H9 (cell line): ENCODE measurements at regions not wholly inside any gene's neighbourhood (a gene's known extent, or its start where the extent isn't known, plus 50 kb on each side); places are given as distances from the start of the nearest gene placed in this dataset.

ENCODE experiments used
- DNase-seq: peaks from one replicate; pipeline ENCODE4 v3.0.0-alpha.2; 2017
- H2AFZ ChIP-seq: one replicate; pipeline ENCODE4 v1.6.1; 2013; ENCODE audit warnings: mild to moderate bottlenecking, low read length, control low read depth, moderate library complexity
- H2AK5ac ChIP-seq: 2 replicates; pipeline ENCODE4 v1.6.1; 2013; ENCODE audit warnings: low read length, control low read depth, mixed read lengths; ENCODE audit not compliant: insufficient read length
- H2BK120ac ChIP-seq: one replicate; pipeline ENCODE4 v1.6.1; 2013; ENCODE audit warnings: low read depth, mild to moderate bottlenecking, low read length, control low read depth, inconsistent platforms; ENCODE audit not compliant: poor library complexity, severe bottlenecking
- H2BK12ac ChIP-seq: 2 replicates; pipeline ENCODE4 v1.6.1; 2013; ENCODE audit warnings: low read length, control low read depth, mixed read lengths, low read depth; ENCODE audit not compliant: insufficient read length
- H2BK15ac ChIP-seq: 2 replicates; pipeline ENCODE4 v1.6.1; 2013; ENCODE audit warnings: low read depth, low read length, control low read depth
- H2BK20ac ChIP-seq: one replicate; pipeline ENCODE4 v1.6.1; 2013; ENCODE audit warnings: low read depth, mild to moderate bottlenecking, low read length, control low read depth, inconsistent platforms; ENCODE audit not compliant: poor library complexity, severe bottlenecking
- H2BK5ac ChIP-seq: 2 replicates; pipeline ENCODE4 v1.6.1; 2013; ENCODE audit warnings: low read length, control low read depth, mixed read lengths; ENCODE audit not compliant: insufficient read length
- H3K14ac ChIP-seq: 2 replicates; pipeline ENCODE4 v1.6.1; 2013; ENCODE audit warnings: low read length, control low read depth; ENCODE audit not compliant: insufficient read depth
- H3K18ac ChIP-seq: 2 replicates; pipeline ENCODE4 v1.6.1; 2013; ENCODE audit warnings: low read depth, mild to moderate bottlenecking, mixed read lengths, low read length, control low read depth; ENCODE audit not compliant: insufficient read length
- H3K23ac ChIP-seq: 2 replicates; pipeline ENCODE4 v1.6.1; 2013; ENCODE audit warnings: low read length, control low read depth, mixed read lengths, low read depth; ENCODE audit not compliant: insufficient read length
- H3K23me2 ChIP-seq: 2 replicates; pipeline ENCODE4 v1.6.1; 2013; ENCODE audit warnings: low read depth, mild to moderate bottlenecking, mixed read lengths, low read length, control low read depth; ENCODE audit not compliant: insufficient read length, poor library complexity, severe bottlenecking
- H3K27ac ChIP-seq: 2 replicates; pipeline ENCODE4 v1.5.1; 2013; ENCODE audit warnings: low read length, control low read depth, mixed read lengths, low read depth; ENCODE audit not compliant: insufficient read length
- H3K27me3 ChIP-seq: 2 replicates; pipeline ENCODE4 v1.6.1; 2013; ENCODE audit warnings: low read length, control low read depth, inconsistent platforms; ENCODE audit not compliant: insufficient read depth
- H3K4ac ChIP-seq: 2 replicates; pipeline ENCODE4 v1.6.1; 2013; ENCODE audit warnings: low read depth, mild to moderate bottlenecking, control low read depth, inconsistent platforms, low read length, moderate library complexity
- H3K4me1 ChIP-seq: 2 replicates; pipeline ENCODE4 v1.6.1; 2013; ENCODE audit warnings: low read length, control low read depth, inconsistent platforms; ENCODE audit not compliant: insufficient read depth
- H3K4me2 ChIP-seq: 2 replicates; pipeline ENCODE4 v1.6.1; 2013; ENCODE audit warnings: low read length, control low read depth, mixed read lengths; ENCODE audit not compliant: insufficient read length, insufficient read depth
- H3K56ac ChIP-seq: 2 replicates; pipeline ENCODE4 v1.6.1; 2013; ENCODE audit warnings: low read depth, mild to moderate bottlenecking, mixed read lengths, low read length, control low read depth; ENCODE audit not compliant: insufficient read length
- H3K79me1 ChIP-seq: 2 replicates; pipeline ENCODE4 v1.6.1; 2013; ENCODE audit warnings: low read depth, mild to moderate bottlenecking, moderate library complexity, low read length, control low read depth, inconsistent platforms; ENCODE audit not compliant: insufficient read depth, poor library complexity, severe bottlenecking
- H3K79me2 ChIP-seq: 2 replicates; pipeline ENCODE4 v1.6.1; 2013; ENCODE audit warnings: low read length, control low read depth, inconsistent platforms; ENCODE audit not compliant: insufficient read depth
- H3K9ac ChIP-seq: 2 replicates; pipeline ENCODE4 v1.6.1; 2013; ENCODE audit warnings: low read length, control low read depth, mixed read lengths; ENCODE audit not compliant: insufficient read length; ENCODE audit errors: extremely low read depth
- H3K9me3 ChIP-seq: one replicate; pipeline ENCODE4 v1.6.1; 2013; ENCODE audit warnings: low read depth, low read length, inconsistent platforms; ENCODE audit not compliant: control insufficient read depth
- H3T11ph ChIP-seq: one replicate; pipeline ENCODE4 v1.6.1; 2013; ENCODE audit warnings: mild to moderate bottlenecking, low read length, control low read depth, inconsistent platforms
- H4K20me1 ChIP-seq: one replicate; pipeline ENCODE4 v1.6.1; 2013; ENCODE audit not compliant: control insufficient read depth, insufficient read length, insufficient read depth
- H4K5ac ChIP-seq: 2 replicates; pipeline ENCODE4 v1.6.1; 2013; ENCODE audit warnings: low read depth, mild to moderate bottlenecking, mixed read lengths, low read length, control low read depth; ENCODE audit not compliant: insufficient read length
- H4K8ac ChIP-seq: replicated peaks from 2 replicates; pipeline ENCODE4 v1.6.1; 2013; ENCODE audit warnings: low read length, control low read depth, mixed read lengths, low read depth; ENCODE audit not compliant: insufficient read length
- H4K91ac ChIP-seq: 2 replicates; pipeline ENCODE4 v1.6.1; 2013; ENCODE audit warnings: low read depth, mild to moderate bottlenecking, moderate library complexity, mixed read lengths, low read length, control low read depth; ENCODE audit not compliant: insufficient read length
- H3K27ac Mint-ChIP-seq, 3 experiments: 2 replicates in 2 of 3; 3 replicates in 1 of 3; pipeline ENCODE4 v1.8.0; 2020 to 2021; ENCODE audit warnings: mixed read lengths in 3 of 3, mild to moderate bottlenecking in 1 of 3, moderate library complexity in 1 of 3
- H3K27me3 Mint-ChIP-seq: 2 replicates; pipeline ENCODE4 v1.8.0; 2021; ENCODE audit warnings: low read depth, mild to moderate bottlenecking, moderate library complexity, mixed read lengths
- H3K36me3 Mint-ChIP-seq, 3 experiments: 2 replicates in 2 of 3; 3 replicates in 1 of 3; pipeline ENCODE4 v1.8.0; 2020 to 2021; ENCODE audit warnings: low read depth in 3 of 3, mixed read lengths in 3 of 3; ENCODE audit not compliant: insufficient read depth in 1 of 3
- H3K4me1 Mint-ChIP-seq, 2 experiments: 2 replicates each; pipeline ENCODE4 v1.8.0; 2020; ENCODE audit warnings: mixed read lengths in 2 of 2
- H3K4me3 Mint-ChIP-seq, 2 experiments: 2 replicates in 1 of 2; 3 replicates in 1 of 2; pipeline ENCODE4 v1.8.0; 2020 to 2021; ENCODE audit warnings: mild to moderate bottlenecking in 2 of 2, mixed read lengths in 2 of 2, moderate library complexity in 1 of 2
- H3K9me3 Mint-ChIP-seq, 2 experiments: 2 replicates in 1 of 2; 3 replicates in 1 of 2; pipeline ENCODE4 v1.8.0; 2020; ENCODE audit warnings: mild to moderate bottlenecking in 2 of 2, mixed read lengths in 2 of 2, moderate library complexity in 1 of 2
- WGBS: extraction: QIAGEN DNeasy Blood & Tissue Kit; methylation state at CpG from one replicate; pipeline ENCODE4 v1.1.7; 2013; ENCODE audit warnings: missing lambda C conversion rate, low lambda C conversion rate, mixed read lengths; ENCODE audit not compliant: insufficient read length; ENCODE audit errors: extremely low coverage; 5-methylcytosine and 5-hydroxymethylcytosine counted together
- TF ChIP-seq, protein P1 (sequence below): fragments of 200-600 bp; sonication (generic); conservative IDR thresholded peaks from 3 replicates; pipeline ENCODE4 v1.8.0; 2021; ENCODE audit warnings: antibody characterized with exemption, mild to moderate bottlenecking

DNA sequence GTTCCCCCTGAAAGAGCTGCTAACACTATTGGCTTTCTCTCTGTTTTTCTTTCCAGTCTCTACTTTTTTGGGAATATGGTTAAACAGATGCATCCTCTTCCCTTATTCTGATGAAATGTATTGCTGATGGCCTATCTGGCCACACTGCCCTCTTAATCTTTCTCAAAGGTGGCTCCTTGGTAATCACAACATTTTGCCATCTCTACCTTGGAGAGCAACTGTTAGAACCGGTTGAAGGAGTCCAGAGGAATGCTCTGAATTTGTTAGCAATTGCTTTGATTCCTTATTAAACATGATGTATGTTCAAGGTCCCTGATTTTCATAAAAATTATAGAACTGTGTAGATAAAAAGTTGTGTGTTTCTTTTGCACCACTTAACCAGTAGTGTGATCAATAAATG lies 50.1 kb upstream of the ARID1A start:
- Histone ChIP-seq H3K4me1 (no peaks in the 10 kb centered on the region), H2AK5ac (no peak overlapping the region), H3K56ac (no peak overlapping the region), H3K9ac (no peak overlapping the region), H3K4ac (no peak overlapping the region), H3K27ac (no peak overlapping the region), H2BK120ac (no peak overlapping the region), H2BK12ac (no peak overlapping the region), H4K91ac (no peak overlapping the region), H4K20me1 (no peaks in the 10 kb centered on the region), H3T11ph (no peak overlapping the region), H3K14ac (no peak overlapping the region), H3K79me1 (no peaks in the 10 kb centered on the region), H3K23ac (no peak overlapping the region), H2AFZ (no peak overlapping the region), H3K4me2 (no peak overlapping the region), H3K27me3 (no peaks in the 10 kb centered on the region), H4K5ac (no peak overlapping the region), H4K8ac (no peak overlapping the region), H3K23me2 (no peaks in the 10 kb centered on the region), H2BK5ac (no peak overlapping the region), H2BK15ac (no peak overlapping the region), H2BK20ac (no peak overlapping the region), H3K18ac (no peak overlapping the region), H3K9me3 (no peaks in the 10 kb centered on the region), H3K79me2 (no peaks in the 10 kb centered on the region)
- Mint-ChIP-seq H3K27ac (no peak overlapping the region), H3K36me3 (no peaks in the 10 kb centered on the region), H3K4me1 (no peaks in the 10 kb centered on the region), H3K27me3 (no peaks in the 10 kb centered on the region), H3K9me3 (no peaks in the 10 kb centered on the region), H3K4me3 (no peak overlapping the region)
- DNase-seq: no peak
- WGBS: no CpG with 5 or more reads among the region's 1 CpG
- TF ChIP-seq, protein P1, sequence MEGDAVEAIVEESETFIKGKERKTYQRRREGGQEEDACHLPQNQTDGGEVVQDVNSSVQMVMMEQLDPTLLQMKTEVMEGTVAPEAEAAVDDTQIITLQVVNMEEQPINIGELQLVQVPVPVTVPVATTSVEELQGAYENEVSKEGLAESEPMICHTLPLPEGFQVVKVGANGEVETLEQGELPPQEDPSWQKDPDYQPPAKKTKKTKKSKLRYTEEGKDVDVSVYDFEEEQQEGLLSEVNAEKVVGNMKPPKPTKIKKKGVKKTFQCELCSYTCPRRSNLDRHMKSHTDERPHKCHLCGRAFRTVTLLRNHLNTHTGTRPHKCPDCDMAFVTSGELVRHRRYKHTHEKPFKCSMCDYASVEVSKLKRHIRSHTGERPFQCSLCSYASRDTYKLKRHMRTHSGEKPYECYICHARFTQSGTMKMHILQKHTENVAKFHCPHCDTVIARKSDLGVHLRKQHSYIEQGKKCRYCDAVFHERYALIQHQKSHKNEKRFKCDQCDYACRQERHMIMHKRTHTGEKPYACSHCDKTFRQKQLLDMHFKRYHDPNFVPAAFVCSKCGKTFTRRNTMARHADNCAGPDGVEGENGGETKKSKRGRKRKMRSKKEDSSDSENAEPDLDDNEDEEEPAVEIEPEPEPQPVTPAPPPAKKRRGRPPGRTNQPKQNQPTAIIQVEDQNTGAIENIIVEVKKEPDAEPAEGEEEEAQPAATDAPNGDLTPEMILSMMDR: no peak
